Ramos (cell line): ENCODE measurements at regions not wholly inside any gene's neighbourhood (a gene's known extent, or its start where the extent isn't known, plus 50 kb on each side); places are given as distances from the start of the nearest gene placed in this dataset.

Source experiments
- in situ Hi-C: fragments of 300-500 bp; cut with MboI; formaldehyde crosslinking; loops from one replicate; pipeline ENCODE4 v1.14.3; 2022; ENCODE audit warnings: low sequenced_read_pairs; ENCODE audit not compliant: unreplicated experiment

- in situ Hi-C loops = no loop called here
Observed at GRCh38 chr1:93013145-93014065, 52.1 kb upstream of the DIPK1A start.

GRCh38 chr1:93014168-93014567 is 52.9 kb upstream of the DIPK1A start:
- in situ Hi-C loops = no loop called here

GRCh38 chr1:93015590-93015989 is 54.3 kb upstream of the DIPK1A start:
- in situ Hi-C loops = no loop called here

GRCh38 chr1:93016171-93016570 is 54.9 kb upstream of the DIPK1A start:
- in situ Hi-C loops = no loop called here

- in situ Hi-C loops = no loop called here
Observed at GRCh38 chr1:93021539-93022134, 57.4 kb upstream of the MTF2 start.

GRCh38 chr1:93022580-93022979 is 56.5 kb upstream of the MTF2 start:
- in situ Hi-C loops = no loop called here

GRCh38 chr1:93023281-93023680 is 55.8 kb upstream of the MTF2 start:
- in situ Hi-C loops = no loop called here

- in situ Hi-C loops = loop anchor here (5.0 kb wide), 1 partner anchor 42 kb away; no protein-coding TSS in a partner anchor
Observed at GRCh38 chr1:93025572-93025971, 53.5 kb upstream of the MTF2 start.

GRCh38 chr1:93028542-93028941 is 50.5 kb upstream of the MTF2 start:
- in situ Hi-C loops = loop anchor here (5.0 kb wide), 1 partner anchor 39 kb away; no protein-coding TSS in a partner anchor
